Smooth muscle cell (in vitro differentiated cells): ENCODE measurements at regions not wholly inside any gene's neighbourhood (a gene's known extent, or its start where the extent isn't known, plus 50 kb on each side); places are given as distances from the start of the nearest gene placed in this dataset.
A peak's percentile ranks its signal among the peaks of the same experiment; 100 is the strongest.

Source experiments
- DNase-seq: peaks from one replicate; lab custom pipeline; 2025; ENCODE audit not compliant: unreplicated experiment; lab: John Stamatoyannopoulos, UW
- H2AFZ ChIP-seq: fragments of 200-600 bp; sonication (generic); 2 replicates; pipeline ENCODE4 v1.6.0; 2016; ENCODE audit warnings: antibody characterized with exemption, low read depth, mild to moderate bottlenecking
- H3F3A ChIP-seq: fragments of 200-600 bp; sonication (generic); 2 replicates; pipeline ENCODE4 v1.6.0; 2017; ENCODE audit warnings: antibody characterized with exemption, low read depth
- H3K27ac ChIP-seq: fragments of 200-600 bp; sonication (generic); 2 replicates; pipeline ENCODE4 v1.5.1; 2016; ENCODE audit warnings: low read depth, mild to moderate bottlenecking
- H3K27me3 ChIP-seq: fragments of 200-600 bp; sonication (generic); 2 replicates; pipeline ENCODE4 v1.6.1; 2016; ENCODE audit warnings: low read depth, mild to moderate bottlenecking
- H3K36me3 ChIP-seq: fragments of 200-600 bp; sonication (generic); 2 replicates; pipeline ENCODE4 v1.5.1; 2016; ENCODE audit warnings: low read depth
- H3K4me1 ChIP-seq: fragments of 200-600 bp; sonication (generic); 2 replicates; pipeline ENCODE4 v1.5.1; 2016; ENCODE audit warnings: low read depth
- H3K4me2 ChIP-seq: fragments of 200-600 bp; sonication (generic); 2 replicates; pipeline ENCODE4 v1.6.0; 2016; ENCODE audit warnings: mild to moderate bottlenecking
- H3K4me3 ChIP-seq: fragments of 200-600 bp; sonication (generic); 2 replicates; pipeline ENCODE4 v1.5.1; 2016; ENCODE audit warnings: mild to moderate bottlenecking
- H3K79me2 ChIP-seq: fragments of 200-600 bp; sonication (generic); 2 replicates; pipeline ENCODE4 v1.6.0; 2016; ENCODE audit warnings: low read depth, mild to moderate bottlenecking
- H3K9ac ChIP-seq: fragments of 200-600 bp; sonication (generic); 2 replicates; pipeline ENCODE4 v1.6.0; 2016; ENCODE audit warnings: low read depth
- H3K9me3 ChIP-seq: fragments of 200-600 bp; sonication (generic); replicated peaks from 2 replicates; pipeline ENCODE4 v1.5.1; 2016; ENCODE audit warnings: low read depth
- H4K20me1 ChIP-seq: fragments of 200-600 bp; sonication (generic); 2 replicates; pipeline ENCODE4 v1.6.0; 2016; ENCODE audit warnings: low read depth
- WGBS: methylation state at CpG from one replicate; pipeline ENCODE4 v1.1.7; 2016; ENCODE audit warnings: low lambda C conversion rate; 5-methylcytosine and 5-hydroxymethylcytosine counted together
- TF ChIP-seq, protein P1 (sequence below): fragments of 200-600 bp; sonication (generic); IDR thresholded peaks from 2 replicates; pipeline ENCODE4 v1.5.1; 2017; ENCODE audit warnings: borderline replicate concordance, mild to moderate bottlenecking, antibody characterized with exemption; ENCODE audit not compliant: insufficient read depth, poor library complexity, severe bottlenecking

DNA sequence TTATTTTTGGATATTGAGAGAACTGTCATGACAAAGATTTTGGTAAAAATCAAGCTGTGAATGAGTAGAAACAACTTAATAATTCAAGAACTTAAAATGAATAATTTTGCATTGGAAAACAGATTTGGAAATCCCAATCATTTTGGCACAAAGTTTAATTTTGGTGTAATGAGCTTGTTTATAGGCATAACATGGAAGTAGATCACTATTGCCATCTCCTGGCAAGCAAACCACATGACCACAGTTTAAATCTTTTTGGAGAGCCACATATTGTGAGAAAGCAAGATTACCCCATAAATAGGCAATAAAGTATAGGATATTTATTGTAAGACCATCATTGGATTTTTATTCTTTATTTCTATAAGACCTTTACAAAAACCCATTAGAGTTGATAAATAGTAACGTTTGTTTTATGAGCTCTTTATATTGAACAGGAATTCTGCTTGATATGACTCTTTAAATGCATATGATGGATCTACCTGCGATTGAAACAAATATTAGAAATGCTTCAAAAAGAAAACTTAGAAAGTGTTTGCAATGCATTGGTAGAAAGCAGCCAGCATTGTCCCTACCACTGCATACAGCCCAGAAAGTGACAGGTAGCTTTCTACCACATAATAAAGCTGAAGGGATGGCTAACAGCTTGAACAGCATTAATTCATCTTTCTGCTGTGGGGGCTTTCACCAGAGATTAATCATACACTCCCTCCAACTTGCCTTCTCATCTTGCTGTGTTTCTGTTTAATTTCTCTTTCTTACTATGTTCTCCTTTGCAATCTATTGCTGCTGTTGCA lies 766.8 kb downstream of the TBL1XR1 start:
- Histone ChIP-seq H2AFZ (no peak overlapping the region), H3K4me2 (no peak overlapping the region), H3K27ac (no peak overlapping the region), H3K27me3 (no peaks in the 10 kb centered on the region), H3K9ac (no peak overlapping the region), H3F3A (no peaks in the 10 kb centered on the region), H3K36me3 (no peaks in the 10 kb centered on the region), H3K4me1 (no peaks in the 10 kb centered on the region), H3K9me3 (no peaks in the 10 kb centered on the region), H4K20me1 (no peaks in the 10 kb centered on the region), H3K79me2 (no peaks in the 10 kb centered on the region), H3K4me3 (no peak overlapping the region)
- TF ChIP-seq, protein P1, sequence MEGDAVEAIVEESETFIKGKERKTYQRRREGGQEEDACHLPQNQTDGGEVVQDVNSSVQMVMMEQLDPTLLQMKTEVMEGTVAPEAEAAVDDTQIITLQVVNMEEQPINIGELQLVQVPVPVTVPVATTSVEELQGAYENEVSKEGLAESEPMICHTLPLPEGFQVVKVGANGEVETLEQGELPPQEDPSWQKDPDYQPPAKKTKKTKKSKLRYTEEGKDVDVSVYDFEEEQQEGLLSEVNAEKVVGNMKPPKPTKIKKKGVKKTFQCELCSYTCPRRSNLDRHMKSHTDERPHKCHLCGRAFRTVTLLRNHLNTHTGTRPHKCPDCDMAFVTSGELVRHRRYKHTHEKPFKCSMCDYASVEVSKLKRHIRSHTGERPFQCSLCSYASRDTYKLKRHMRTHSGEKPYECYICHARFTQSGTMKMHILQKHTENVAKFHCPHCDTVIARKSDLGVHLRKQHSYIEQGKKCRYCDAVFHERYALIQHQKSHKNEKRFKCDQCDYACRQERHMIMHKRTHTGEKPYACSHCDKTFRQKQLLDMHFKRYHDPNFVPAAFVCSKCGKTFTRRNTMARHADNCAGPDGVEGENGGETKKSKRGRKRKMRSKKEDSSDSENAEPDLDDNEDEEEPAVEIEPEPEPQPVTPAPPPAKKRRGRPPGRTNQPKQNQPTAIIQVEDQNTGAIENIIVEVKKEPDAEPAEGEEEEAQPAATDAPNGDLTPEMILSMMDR = peak; percentile 61
- no peak for DNase-seq
- WGBS = 46% methylated on average over 2 of the region's 2 CpGs

DNA sequence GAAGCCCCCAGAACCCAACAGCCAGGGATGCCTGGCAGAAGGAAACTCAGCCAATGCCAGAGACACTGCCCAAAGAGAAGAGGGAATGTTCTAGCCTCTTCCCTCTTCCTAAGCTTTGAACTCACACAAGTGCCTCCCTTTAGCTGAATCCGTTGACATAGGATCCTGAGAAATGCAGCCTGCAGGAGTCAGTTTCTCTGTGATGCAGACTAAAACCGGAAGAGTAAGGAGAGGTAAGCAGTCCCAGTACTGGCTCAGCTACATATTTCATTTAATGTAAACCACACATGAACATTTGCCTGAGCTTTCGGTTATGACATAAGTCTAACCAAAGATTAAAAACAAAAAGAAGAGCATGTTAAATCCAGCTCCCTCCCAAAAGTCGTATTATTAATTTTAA lies 768.7 kb downstream of the TBL1XR1 start:
- Histone ChIP-seq H3K4me3 (no peak overlapping the region), H4K20me1 (no peaks in the 10 kb centered on the region), H3K9ac (no peak overlapping the region), H3K27ac (no peak overlapping the region), H3K27me3 (no peaks in the 10 kb centered on the region), H3F3A (no peaks in the 10 kb centered on the region), H2AFZ (no peak overlapping the region), H3K9me3 (no peaks in the 10 kb centered on the region), H3K36me3 (no peaks in the 10 kb centered on the region), H3K4me2 (no peak overlapping the region), H3K79me2 (no peaks in the 10 kb centered on the region), H3K4me1 (no peaks in the 10 kb centered on the region)
- WGBS = 51% methylated on average over 4 of the region's 4 CpGs
- TF ChIP-seq, protein P1 = no peak
- no peak for DNase-seq

DNA sequence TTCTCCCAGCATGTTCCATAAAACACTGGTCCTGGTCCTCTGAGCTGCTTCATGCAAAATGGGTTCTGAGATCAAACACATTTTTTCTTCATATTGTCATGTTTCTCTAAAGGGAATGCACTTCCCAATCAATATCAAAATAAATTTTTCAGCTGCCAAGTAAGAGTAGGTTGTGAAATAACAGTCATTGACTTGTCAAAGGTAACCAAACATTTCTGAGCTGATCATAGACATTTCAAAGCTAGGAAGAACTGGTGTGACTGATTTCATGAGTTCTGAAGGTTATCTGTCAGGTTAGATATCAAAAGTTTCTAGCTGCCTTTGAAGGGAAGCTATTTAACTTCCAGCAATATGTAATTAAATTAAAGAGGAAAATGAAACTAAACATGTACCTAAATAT lies 770.9 kb downstream of the TBL1XR1 start:
- no peak overlapping the region for H3K4me2 ChIP-seq
- TF ChIP-seq, protein P1 = no peak
- DNase-seq = no peak

DNA sequence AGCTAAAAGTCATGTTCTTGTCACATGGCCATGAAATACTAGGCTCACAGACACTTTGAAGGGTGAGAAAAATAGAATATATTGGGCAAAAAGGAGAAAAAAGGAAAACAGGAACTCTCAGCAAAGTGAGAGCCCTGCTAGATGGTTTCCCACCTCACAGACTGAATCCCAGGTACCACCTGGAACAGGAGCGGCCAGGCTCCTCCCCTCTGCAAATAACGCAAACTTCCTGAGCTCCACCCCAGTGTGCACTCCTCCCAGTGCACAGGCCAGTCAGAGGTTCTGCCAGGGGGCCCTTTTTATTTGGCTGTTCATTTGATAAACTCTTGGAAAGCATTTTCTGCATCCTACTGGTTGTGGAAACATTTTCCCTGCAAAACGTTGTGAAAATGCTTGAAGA lies 780.4 kb downstream of the TBL1XR1 start:
- Histone ChIP-seq H3K4me1 (no peaks in the 10 kb centered on the region), H3K27ac (no peak overlapping the region), H2AFZ (no peak overlapping the region), H3F3A (no peaks in the 10 kb centered on the region), H4K20me1 (no peaks in the 10 kb centered on the region), H3K9ac (no peak overlapping the region), H3K9me3 (no peaks in the 10 kb centered on the region), H3K36me3 (no peaks in the 10 kb centered on the region), H3K27me3 (no peaks in the 10 kb centered on the region), H3K79me2 (no peaks in the 10 kb centered on the region), H3K4me2 (no peak overlapping the region), H3K4me3 (no peak overlapping the region)
- WGBS = 75% methylated on average over 3 of the region's 3 CpGs
- no peak for DNase-seq
- TF ChIP-seq, protein P1 = no peak

More for the DNA sequence above, 770.9 kb downstream of the TBL1XR1 start:
- Histone ChIP-seq H3K4me3 (no peak overlapping the region), H3K9ac (no peak overlapping the region), H3K27me3 (no peaks in the 10 kb centered on the region), H4K20me1 (no peaks in the 10 kb centered on the region), H3K36me3 (no peaks in the 10 kb centered on the region), H3K9me3 (no peaks in the 10 kb centered on the region), H3K27ac (no peak overlapping the region), H3F3A (no peaks in the 10 kb centered on the region), H3K79me2 (no peaks in the 10 kb centered on the region), H3K4me1 (no peaks in the 10 kb centered on the region), H2AFZ (no peak overlapping the region)
